Gastroesophageal sphincter (tissue), 4 donors: ENCODE measurements at regions not wholly inside any gene's neighbourhood (a gene's known extent, or its start where the extent isn't known, plus 50 kb on each side); places are given as distances from the start of the nearest gene placed in this dataset.

ENCODE experiments used
- ATAC-seq: fragments of 150-250 bp; one replicate; pipeline ENCODE4 v1.9.1; 2016; ENCODE audit warnings: mild to moderate bottlenecking, moderate library complexity
- H3K27ac ChIP-seq, 4 donors: fragments of 200-600 bp; sonication (generic) in 3 of 4; 1 replicate in 3 of 4; 2 replicates in 1 of 4; pipeline ENCODE4 v1.5.1; 2016 to 2019
- H3K27me3 ChIP-seq: fragments of 200-600 bp; sonication (generic); one replicate; pipeline ENCODE4 v1.5.1; 2019
- H3K36me3 ChIP-seq, 2 donors: fragments of 200-600 bp; sonication (generic); one replicate each; pipeline ENCODE4 v1.5.1; 2019; ENCODE audit warnings: control low read depth in 1 of 2
- H3K4me1 ChIP-seq, 3 donors: fragments of 200-600 bp; sonication (generic); 1 replicate in 2 of 3; 2 replicates in 1 of 3; pipeline ENCODE4 v1.5.1; 2016 to 2019; ENCODE audit warnings: control low read depth in 2 of 3
- H3K4me3 ChIP-seq, 2 donors: fragments of 200-600 bp; sonication (generic); one replicate each; pipeline ENCODE4 v1.5.1; 2019; ENCODE audit warnings: mild to moderate bottlenecking in 1 of 2, moderate library complexity in 1 of 2
- H3K9me3 ChIP-seq, 3 donors: fragments of 200-600 bp; sonication (generic); one replicate each; pipeline ENCODE4 v1.5.1; 2017 to 2019; ENCODE audit warnings: control low read depth in 2 of 3
- EP300 ChIP-seq: sonication (generic); formaldehyde crosslinking; IDR thresholded peaks from one replicate; pipeline ENCODE4 v1.6.1; 2017; ENCODE audit warnings: antibody characterized with exemption, mild to moderate bottlenecking
- POLR2A ChIP-seq, 2 donors: fragments of 450-650 bp; IDR thresholded peaks; one replicate each; pipeline ENCODE4 v1.6.1; 2017; ENCODE audit warnings: antibody characterized with exemption in 2 of 2, mild to moderate bottlenecking in 2 of 2, moderate library complexity in 1 of 2
- POLR2AphosphoS5 ChIP-seq: sonication (generic); formaldehyde crosslinking; IDR thresholded peaks from one replicate; pipeline ENCODE4 v1.6.1; 2017; ENCODE audit warnings: antibody characterized with exemption
- WGBS, 2 donors: methylation state at CpG; one replicate each; pipeline ENCODE4 v1.1.5; 2018; ENCODE audit warnings: low coverage in 1 of 2; 5-methylcytosine and 5-hydroxymethylcytosine counted together
- TF ChIP-seq, protein P1 (sequence below), 4 experiments: fragments of 200-600 bp in 2 of 4; fragments of 450-650 bp in 2 of 4; sonication (generic) in 1 of 4; IDR thresholded peaks; one replicate each; pipeline ENCODE4 v1.5.1; 2017 to 2019; ENCODE audit warnings: antibody characterized with exemption in 4 of 4, mild to moderate bottlenecking in 2 of 4, moderate library complexity in 2 of 4

DNA sequence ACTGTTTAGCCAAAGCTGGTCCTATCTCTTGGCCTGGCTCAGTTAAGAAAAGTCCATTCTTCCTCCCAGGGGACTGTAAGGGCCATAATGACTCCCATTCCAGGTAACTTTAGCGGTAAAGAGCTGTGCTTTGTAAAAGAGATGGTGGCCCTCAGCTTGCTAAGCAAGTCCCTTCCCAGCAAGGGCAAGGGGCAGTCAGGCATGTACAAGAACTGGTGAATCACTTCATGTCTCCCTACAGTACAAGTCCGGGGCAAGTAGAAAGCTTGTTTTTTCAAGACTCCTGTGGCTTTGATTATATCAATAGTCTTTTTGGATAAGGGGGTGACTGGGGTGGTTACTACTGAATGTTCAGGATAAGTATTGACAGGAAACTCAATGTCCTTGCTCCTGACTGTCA lies 88.9 kb downstream of the SLC25A15 start:
- no peak for ATAC-seq
- Histone ChIP-seq H3K27ac (no peak overlapping the region), H3K27me3 (no peaks in the 10 kb centered on the region), H3K9me3 (peaks cover 0 to 49% (median 0%) of the 10 kb centered on the region in 3 donors), H3K36me3 (peaks cover 0 to 70% of the 10 kb centered on the region in 2 donors), H3K4me1 (no peaks in the 10 kb centered on the region), H3K4me3 (no peak overlapping the region)
- WGBS, 2 donors = 88 to 100% methylated on average over 1 of the region's 2 CpGs
- TF ChIP-seq POLR2AphosphoS5 (no peak), EP300 (no peak), POLR2A (IDR thresholded peaks at IDR 0.05) (no peak)
- TF ChIP-seq, protein P1, sequence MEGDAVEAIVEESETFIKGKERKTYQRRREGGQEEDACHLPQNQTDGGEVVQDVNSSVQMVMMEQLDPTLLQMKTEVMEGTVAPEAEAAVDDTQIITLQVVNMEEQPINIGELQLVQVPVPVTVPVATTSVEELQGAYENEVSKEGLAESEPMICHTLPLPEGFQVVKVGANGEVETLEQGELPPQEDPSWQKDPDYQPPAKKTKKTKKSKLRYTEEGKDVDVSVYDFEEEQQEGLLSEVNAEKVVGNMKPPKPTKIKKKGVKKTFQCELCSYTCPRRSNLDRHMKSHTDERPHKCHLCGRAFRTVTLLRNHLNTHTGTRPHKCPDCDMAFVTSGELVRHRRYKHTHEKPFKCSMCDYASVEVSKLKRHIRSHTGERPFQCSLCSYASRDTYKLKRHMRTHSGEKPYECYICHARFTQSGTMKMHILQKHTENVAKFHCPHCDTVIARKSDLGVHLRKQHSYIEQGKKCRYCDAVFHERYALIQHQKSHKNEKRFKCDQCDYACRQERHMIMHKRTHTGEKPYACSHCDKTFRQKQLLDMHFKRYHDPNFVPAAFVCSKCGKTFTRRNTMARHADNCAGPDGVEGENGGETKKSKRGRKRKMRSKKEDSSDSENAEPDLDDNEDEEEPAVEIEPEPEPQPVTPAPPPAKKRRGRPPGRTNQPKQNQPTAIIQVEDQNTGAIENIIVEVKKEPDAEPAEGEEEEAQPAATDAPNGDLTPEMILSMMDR (IDR thresholded peaks at IDR 0.05) = no peak

DNA sequence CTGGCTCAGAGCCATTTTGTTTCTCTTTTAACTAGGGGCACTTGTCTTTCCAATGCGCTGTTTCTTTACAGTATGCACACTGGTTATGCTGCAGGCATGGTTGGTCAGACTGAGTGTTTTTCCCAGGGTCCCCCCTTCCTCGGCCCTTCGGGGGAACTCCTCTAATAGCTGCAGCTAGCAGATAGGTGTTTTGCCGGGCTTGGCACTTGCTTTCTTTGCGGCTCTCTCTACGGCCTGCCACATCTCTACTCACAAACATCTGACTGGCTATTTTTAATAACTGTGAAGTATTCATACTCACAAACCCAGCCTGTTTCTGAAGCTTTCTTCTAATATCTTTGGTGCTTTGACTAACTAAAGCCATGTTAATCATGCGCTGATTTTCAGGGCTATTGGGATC lies 89.4 kb downstream of the SLC25A15 start:
- no peak for TF ChIP-seq EP300
- TF ChIP-seq, protein P1 (IDR thresholded peaks at IDR 0.05) = no peak
- TF ChIP-seq POLR2A (IDR thresholded peaks at IDR 0.05) = no peak
- no peak for ATAC-seq
- H3K27me3 ChIP-seq = no peaks in the 10 kb centered on the region
- H3K27ac ChIP-seq = no peak overlapping the region
- no peak overlapping the region for H3K4me3 ChIP-seq
- H3K36me3 ChIP-seq = peaks cover 0 to 65% of the 10 kb centered on the region in 2 donors
- H3K9me3 ChIP-seq = peaks cover 0 to 44% (median 0%) of the 10 kb centered on the region in 3 donors
- no peaks in the 10 kb centered on the region for H3K4me1 ChIP-seq
- WGBS, 2 donors = 91% methylated on average over 7 of the region's 7 CpGs; no CpG with 5 or more reads in 1 of the 2 donors
